ENCODE measurements at regions not wholly inside any gene's neighbourhood (a gene's known extent, or its start where the extent isn't known, plus 50 kb on each side); places are given as distances from the start of the nearest gene placed in this dataset.

GRCh38 chr5:85769347-85769746 is 848.4 kb upstream of the COX7C start:
- TF ChIP-seq CTCF (IDR thresholded peaks at IDR 0.05; ENCODE audit: poor library complexity): no peak
- no peak for TF ChIP-seq EZH2phosphoT487 (IDR thresholded peaks at IDR 0.05; ENCODE audit: low read depth, severe bottlenecking, unreplicated experiment)
